NCI-H526 (cell line): ENCODE measurements at regions not wholly inside any gene's neighbourhood (a gene's known extent, or its start where the extent isn't known, plus 50 kb on each side); places are given as distances from the start of the nearest gene placed in this dataset.

Experiments used
- DNase-seq, 2 experiments: peaks; one replicate each; lab custom pipeline; 2025; lab: John Stamatoyannopoulos, UW

GRCh38 chr5:108649106-108649505 lies 98.6 kb upstream of the FER start:
- DNase-seq, result no peak

- peak; percentile 36 to 62 for DNase-seq
Measured at GRCh38 chr5:108642170-108642906, 105.4 kb upstream of the FER start.

- no peak for DNase-seq
Measured at GRCh38 chr5:108641596-108641995, 106.1 kb upstream of the FER start.

GRCh38 chr5:108639366-108639765 lies 108.3 kb upstream of the FER start:
- DNase-seq, result no peak

DNA sequence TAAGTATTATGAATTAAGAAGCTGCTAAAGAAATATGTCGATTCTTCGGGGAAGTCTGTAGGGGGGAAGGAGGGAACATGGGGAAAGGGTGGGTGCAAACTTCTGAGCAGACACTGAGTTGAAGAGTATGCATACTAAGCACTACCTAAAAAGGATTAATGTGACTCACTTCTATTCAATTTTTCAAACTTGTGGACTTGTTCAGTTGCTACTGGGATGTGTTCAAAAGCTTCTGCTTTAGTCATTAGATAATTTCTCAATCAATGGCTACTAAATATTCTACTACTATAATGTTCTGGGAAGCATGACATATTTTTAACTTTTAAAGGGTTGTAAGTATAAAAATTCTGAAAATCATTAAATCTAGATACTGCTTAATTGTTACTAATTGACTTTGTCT lies 109.7 kb upstream of the FER start:
- no peak for DNase-seq

GRCh38 chr5:108637134-108637533 lies 110.6 kb upstream of the FER start:
- DNase-seq, result no peak

DNA sequence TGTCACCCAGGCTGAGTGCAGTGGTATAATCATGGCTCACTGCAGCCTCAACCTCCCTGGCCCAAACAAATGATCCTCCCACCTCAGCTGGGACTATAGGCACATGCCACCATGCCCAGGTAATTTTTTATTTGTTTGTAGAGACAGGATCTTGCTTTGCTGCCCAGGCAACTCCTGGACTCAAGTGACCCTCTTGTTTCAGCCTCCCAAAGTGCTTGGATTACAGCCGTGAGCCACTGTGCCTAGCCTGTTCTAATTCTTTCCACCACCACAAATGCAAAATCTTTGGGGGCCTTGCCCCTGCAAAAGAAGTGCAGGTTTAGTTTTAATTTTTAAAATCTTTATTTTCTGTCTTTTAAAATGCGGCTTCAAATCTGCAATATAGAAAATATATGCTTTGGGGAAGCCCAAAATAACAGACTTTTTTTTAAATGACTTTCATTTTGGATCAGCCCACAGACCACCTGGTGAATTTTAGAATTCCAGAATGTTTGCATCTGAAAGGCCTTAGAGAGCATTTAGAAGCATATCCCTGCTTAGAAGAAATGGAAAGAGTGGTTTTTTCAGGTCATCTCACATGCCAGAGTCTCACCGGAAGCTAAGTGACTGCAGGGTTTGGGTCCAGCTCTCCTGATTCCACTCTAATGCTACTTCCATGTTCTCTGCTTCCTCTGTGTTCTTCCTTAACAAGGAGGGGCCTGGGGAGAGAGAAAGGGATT lies 111.4 kb upstream of the FER start:
- DNase-seq, result no peak

GRCh38 chr5:108634617-108635288 lies 112.9 kb upstream of the FER start:
- no peak for DNase-seq

GRCh38 chr5:108634010-108634616 lies 113.6 kb upstream of the FER start:
- no peak for DNase-seq

DNA sequence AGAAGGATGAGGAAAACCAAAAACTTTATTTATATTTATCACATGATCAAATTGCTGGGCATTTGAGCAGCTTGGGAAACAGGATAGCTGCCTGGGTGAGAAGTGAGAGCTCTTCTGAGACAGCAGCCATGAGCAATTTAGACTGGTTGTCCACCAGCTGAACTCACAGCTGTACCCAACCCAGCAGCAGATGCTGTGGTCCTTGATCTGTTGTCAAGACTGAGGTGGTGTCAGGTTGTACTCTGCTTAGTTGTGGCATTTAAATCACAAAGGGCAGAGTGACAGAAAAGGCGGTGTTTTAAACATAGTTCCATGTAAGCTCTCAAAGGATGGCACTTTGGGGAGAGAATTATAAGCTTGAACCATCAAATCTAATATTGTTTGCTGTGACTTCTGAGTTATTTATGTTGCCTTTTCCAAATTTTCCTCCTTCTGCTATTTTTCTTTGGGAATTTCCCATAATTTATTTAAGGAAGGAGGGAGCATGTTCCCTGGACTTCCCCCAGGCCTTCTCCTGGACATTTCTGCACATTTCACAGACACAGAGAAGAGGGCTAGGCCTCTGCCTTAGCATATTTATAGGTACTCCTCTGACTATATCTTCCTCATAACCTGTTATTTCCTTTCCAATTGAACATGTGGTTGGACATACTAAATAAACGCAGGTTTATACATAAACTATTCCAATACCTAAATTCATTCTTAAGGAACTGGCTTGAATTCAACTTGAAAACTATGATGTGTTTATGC lies 117.7 kb upstream of the FER start:
- DNase-seq, result no peak

- no peak for DNase-seq
Measured at GRCh38 chr5:108625654-108626053, 122.0 kb upstream of the FER start.

DNA sequence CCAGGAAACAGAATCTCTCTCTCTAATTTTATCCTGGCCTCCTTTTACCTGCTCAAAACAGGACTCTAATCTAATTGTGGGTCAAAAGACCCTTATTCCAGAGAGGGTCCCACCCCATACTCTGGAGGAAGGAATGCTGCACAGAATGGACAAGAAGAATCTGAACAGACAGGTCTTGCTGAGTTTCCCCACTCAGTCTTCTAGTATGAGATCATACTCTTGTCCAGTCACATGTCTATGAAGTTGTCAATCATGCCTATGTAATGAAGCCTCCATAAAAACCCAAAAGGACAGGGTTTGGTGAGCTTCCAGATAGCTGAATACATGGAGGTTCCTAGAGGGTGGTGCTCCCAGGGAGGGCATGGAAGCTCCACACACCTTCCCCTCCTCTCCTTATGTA lies 123.9 kb upstream of the FER start:
- DNase-seq, result no peak

DNA sequence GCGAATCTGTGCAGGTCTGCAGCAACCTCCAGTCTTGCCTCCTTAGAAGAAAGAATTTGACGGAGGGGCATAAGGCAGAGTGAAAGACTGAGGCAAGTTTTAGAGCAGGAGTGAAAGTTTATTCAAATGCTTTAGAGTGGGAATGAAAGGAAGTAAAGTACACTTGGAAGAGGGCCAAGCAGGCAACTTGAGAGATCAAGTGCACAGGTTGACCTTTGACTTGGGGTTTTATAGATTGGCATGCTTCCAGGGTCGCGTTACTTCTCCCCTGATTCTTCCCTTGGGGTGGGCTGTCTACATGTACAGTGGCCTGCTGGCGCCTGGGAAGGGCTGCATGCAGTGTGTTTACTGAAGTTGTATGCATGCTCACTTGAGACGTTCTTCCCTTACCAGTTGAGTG lies 127.2 kb upstream of the FER start:
- no peak for DNase-seq

DNA sequence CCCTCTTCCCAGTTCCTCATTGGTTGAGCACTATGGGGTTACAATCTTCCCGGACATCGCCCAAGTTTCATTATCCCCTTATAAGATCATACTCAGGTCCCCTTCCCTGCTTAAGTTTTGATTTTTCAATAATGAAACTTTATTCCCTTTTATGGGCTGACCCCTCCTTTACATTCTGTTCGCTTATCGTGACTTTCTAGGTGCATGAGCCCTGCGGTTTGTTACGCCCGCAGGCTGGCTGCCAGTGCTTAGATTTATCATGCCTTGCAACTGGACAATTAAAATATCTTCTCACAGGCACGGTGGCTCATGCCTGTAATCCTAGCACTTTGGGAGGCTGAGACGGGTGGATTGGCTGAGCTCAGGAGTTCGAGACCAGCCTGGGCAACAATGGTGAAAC lies 127.9 kb upstream of the FER start:
- DNase-seq, result no peak

- DNase-seq, result no peak
Measured at GRCh38 chr5:108617467-108618435, 129.9 kb upstream of the FER start.

GRCh38 chr5:108615216-108615615 lies 132.5 kb upstream of the FER start:
- no peak for DNase-seq

DNA sequence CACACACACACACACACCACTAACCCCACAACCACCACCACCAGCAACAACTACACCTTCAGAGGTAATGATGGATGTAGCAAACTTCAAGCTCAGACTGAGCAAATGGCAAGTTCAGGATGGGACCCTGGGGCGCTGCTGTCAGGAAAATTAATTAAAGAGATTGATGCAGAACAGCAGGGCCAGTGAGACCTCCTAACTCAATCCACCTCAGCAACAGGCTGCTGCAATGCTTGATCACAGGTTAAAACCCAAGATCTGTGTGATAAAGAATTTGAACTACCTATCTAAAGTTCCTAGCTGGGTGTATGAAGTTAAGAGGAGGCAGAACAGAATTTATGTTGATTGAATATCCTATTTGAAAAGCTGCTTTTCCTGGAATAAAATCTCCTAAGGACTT lies 140.3 kb upstream of the FER start:
- no peak for DNase-seq

GRCh38 chr5:108606185-108606584 lies 141.5 kb upstream of the FER start:
- no peak for DNase-seq

GRCh38 chr5:108602830-108603229 lies 144.9 kb upstream of the FER start:
- no peak for DNase-seq

- DNase-seq, result no peak
Measured at GRCh38 chr5:108590799-108591198, 156.9 kb upstream of the FER start.

GRCh38 chr5:108588323-108588722 lies 159.4 kb upstream of the FER start:
- no peak for DNase-seq
